H1 (cell line): ENCODE measurements at regions not wholly inside any gene's neighbourhood (a gene's known extent, or its start where the extent isn't known, plus 50 kb on each side); places are given as distances from the start of the nearest gene placed in this dataset.

ENCODE experiments used
- CTCF ChIA-PET: fragments of 300-600 bp; sonication (Branson Sonifier 250); formaldehyde crosslinking; loops from one replicate; lab custom pipeline; 2021; ENCODE audit not compliant: partially characterized antibody; lab: Charles Lee
- POLR2A ChIA-PET: fragments of 300-600 bp; sonication (Branson Sonifier 250); formaldehyde crosslinking; loops from one replicate; lab custom pipeline; 2021; ENCODE audit warnings: inconsistent platforms; ENCODE audit not compliant: partially characterized antibody; lab: Charles Lee
- DNase-seq, 2 experiments: peaks; one replicate each; pipeline versions ENCODE4 v3.0.0 to v3.0.0-alpha.2; 2010 to 2022; ENCODE audit warnings: low spot score in 2 of 2, low read depth in 1 of 2, mixed read lengths in 1 of 2
- FAIRE-seq: peaks from 2 replicates; lab custom pipeline; 2011; peaks lifted over from hg19 to GRCh38; lab: Jason Lieb, UNC
- H2AFZ ChIP-seq: 2 replicates; pipeline ENCODE4 v1.8.1; 2012; ENCODE audit warnings: low read length, inconsistent platforms
- H2AK5ac ChIP-seq: 2 replicates; pipeline ENCODE4 v1.6.1; 2013; ENCODE audit warnings: low read depth, low read length
- H2BK120ac ChIP-seq: replicated peaks from 2 replicates; pipeline ENCODE3; 2013; ENCODE audit warnings: low read depth, low read length, inconsistent platforms
- H2BK12ac ChIP-seq: 2 replicates; pipeline ENCODE4 v1.6.1; 2013; ENCODE audit warnings: low read depth, low read length
- H2BK15ac ChIP-seq: 2 replicates; pipeline ENCODE4 v1.6.1; 2013; ENCODE audit warnings: low read length
- H2BK20ac ChIP-seq: 2 replicates; pipeline ENCODE4 v1.6.1; 2013; ENCODE audit warnings: low read length
- H2BK5ac ChIP-seq: 2 replicates; pipeline ENCODE4 v1.6.1; 2013; ENCODE audit warnings: low read depth, low read length
- H3K14ac ChIP-seq: 2 replicates; pipeline ENCODE4 v1.6.1; 2013; ENCODE audit warnings: inconsistent platforms; ENCODE audit not compliant: insufficient read length
- H3K18ac ChIP-seq: 2 replicates; pipeline ENCODE4 v1.6.1; 2013; ENCODE audit warnings: low read length; ENCODE audit errors: extremely low read depth
- H3K23ac ChIP-seq: 2 replicates; pipeline ENCODE4 v1.6.1; 2013; ENCODE audit warnings: inconsistent platforms; ENCODE audit not compliant: insufficient read length
- H3K23me2 ChIP-seq: 2 replicates; pipeline ENCODE4 v1.6.1; 2013; ENCODE audit warnings: low read depth, low read length
- H3K27ac ChIP-seq: 2 replicates; pipeline ENCODE4 v1.6.1; 2011; ENCODE audit warnings: low read depth, low read length, inconsistent platforms
- H3K27me3 ChIP-seq, 4 experiments: replicated peaks in 1 of 4; 1 replicate in 1 of 4; 2 replicates in 3 of 4; pipeline versions ENCODE4 v1.6.1 to v1.8.1; 2011 to 2013; ENCODE audit warnings: low read length in 3 of 4, mild to moderate bottlenecking in 3 of 4, inconsistent platforms in 2 of 4, mixed read lengths in 2 of 4, moderate library complexity in 1 of 4; ENCODE audit not compliant: control insufficient read depth in 3 of 4, insufficient read depth in 3 of 4; ENCODE audit errors: extremely low read depth in 1 of 4
- H3K36me3 ChIP-seq, 4 experiments: 2 replicates each; pipeline versions ENCODE4 v1.6.1 to v1.8.1; 2011 to 2013; ENCODE audit warnings: mild to moderate bottlenecking in 4 of 4, low read length in 3 of 4, moderate library complexity in 2 of 4, control low read depth in 1 of 4, inconsistent platforms in 1 of 4; ENCODE audit not compliant: insufficient read depth in 4 of 4, control insufficient read depth in 2 of 4
- H3K4ac ChIP-seq: replicated peaks from 2 replicates; pipeline ENCODE3; 2013; ENCODE audit warnings: low read length, low read depth, mixed read lengths, inconsistent platforms; ENCODE audit not compliant: insufficient read length
- H3K4me1 ChIP-seq, 4 experiments: replicated peaks in 1 of 4; 1 replicate in 1 of 4; 2 replicates in 3 of 4; pipeline versions ENCODE4 v1.6.1 to v1.8.1; 2011 to 2013; ENCODE audit warnings: low read length in 3 of 4, inconsistent platforms in 2 of 4, mixed read lengths in 1 of 4; ENCODE audit not compliant: insufficient read depth in 4 of 4, control insufficient read depth in 3 of 4
- H3K4me2 ChIP-seq, 2 experiments: 2 replicates each; pipeline versions ENCODE4 v1.6.1 to v1.8.1; 2011 to 2013; ENCODE audit warnings: low read depth in 2 of 2, low read length in 2 of 2, control low read depth in 1 of 2, inconsistent platforms in 1 of 2, mild to moderate bottlenecking in 1 of 2; ENCODE audit not compliant: insufficient read depth in 1 of 2
- H3K4me3 ChIP-seq, 4 experiments: fragments of 200-600, 300-600 bp in 1 of 4; sonication (generic), shearing (Covaris generic), sonication (Bioruptor Twin) in 1 of 4; 2 replicates each; pipeline versions ENCODE4 v1.5.1 to v1.8.1; 2011 to 2016; ENCODE audit warnings: low read length in 4 of 4, low read depth in 3 of 4, control low read depth in 2 of 4, inconsistent platforms in 2 of 4, mild to moderate bottlenecking in 2 of 4, mixed read lengths in 1 of 4, moderate library complexity in 1 of 4; ENCODE audit not compliant: insufficient read depth in 2 of 4; ENCODE audit errors: extremely low read depth in 1 of 4
- H3K56ac ChIP-seq: replicated peaks from 2 replicates; pipeline ENCODE3; 2013; ENCODE audit warnings: low read depth, mild to moderate bottlenecking, mixed read lengths, low read length, inconsistent platforms; ENCODE audit not compliant: insufficient read length
- H3K79me1 ChIP-seq: 2 replicates; pipeline ENCODE4 v1.6.1; 2013; ENCODE audit warnings: low read depth, low read length, control low read depth
- H3K79me2 ChIP-seq, 2 experiments: 2 replicates each; pipeline versions ENCODE4 v1.6.1 to v1.8.1; 2012 to 2013; ENCODE audit warnings: low read length in 2 of 2, mild to moderate bottlenecking in 2 of 2, inconsistent platforms in 1 of 2; ENCODE audit not compliant: insufficient read depth in 2 of 2, control insufficient read depth in 1 of 2
- H3K9ac ChIP-seq, 4 experiments: replicated peaks in 1 of 4; 1 replicate in 1 of 4; 2 replicates in 3 of 4; pipeline versions ENCODE4 v1.6.1 to v1.8.1; 2011 to 2013; ENCODE audit warnings: low read depth in 3 of 4, low read length in 3 of 4, control low read depth in 2 of 4, mild to moderate bottlenecking in 2 of 4, moderate library complexity in 2 of 4, inconsistent platforms in 1 of 4; ENCODE audit errors: extremely low read depth in 1 of 4
- H3K9me3 ChIP-seq, 2 experiments: 2 replicates each; pipeline versions ENCODE4 v1.6.1 to v1.8.1; 2012 to 2013; ENCODE audit warnings: mild to moderate bottlenecking in 2 of 2, moderate library complexity in 2 of 2, control low read depth in 1 of 2, inconsistent platforms in 1 of 2, low read depth in 1 of 2, low read length in 1 of 2, mixed read lengths in 1 of 2; ENCODE audit not compliant: insufficient read depth in 2 of 2
- H4K20me1 ChIP-seq, 2 experiments: replicated peaks in 1 of 2; 2 replicates each; pipeline versions ENCODE3 to v1.8.1; 2011 to 2013; ENCODE audit warnings: inconsistent platforms in 2 of 2, low read length in 2 of 2, mild to moderate bottlenecking in 1 of 2; ENCODE audit not compliant: insufficient read depth in 2 of 2, control insufficient read depth in 1 of 2
- H4K5ac ChIP-seq: 2 replicates; pipeline ENCODE4 v1.6.1; 2013; ENCODE audit warnings: low read length, low read depth, mixed read lengths, inconsistent platforms; ENCODE audit not compliant: insufficient read length
- H4K8ac ChIP-seq: 2 replicates; pipeline ENCODE4 v1.8.0; 2013; ENCODE audit warnings: mild to moderate bottlenecking, moderate library complexity, low read length, inconsistent platforms; ENCODE audit not compliant: insufficient read depth; ENCODE audit errors: extremely low read depth
- H4K91ac ChIP-seq: replicated peaks from 2 replicates; pipeline ENCODE3; 2013; ENCODE audit warnings: low read length, mixed read lengths, inconsistent platforms; ENCODE audit not compliant: insufficient read length
- CTBP2 ChIP-seq: IDR thresholded peaks from 2 replicates; pipeline ENCODE4 v1.7.0; 2011; ENCODE audit warnings: borderline replicate concordance, mild to moderate bottlenecking, moderate library complexity, mixed read lengths, low read length; ENCODE audit not compliant: insufficient read depth, insufficient read length
- CTCF ChIP-seq, 3 experiments: IDR thresholded peaks; 1 replicate in 2 of 3; 2 replicates in 1 of 3; pipeline versions ENCODE4 v1.5.1 to v1.6.1; 2011; ENCODE audit warnings: low read length in 3 of 3, mild to moderate bottlenecking in 3 of 3, inconsistent platforms in 2 of 3, low read depth in 1 of 3, moderate library complexity in 1 of 3; ENCODE audit not compliant: insufficient read depth in 1 of 3; ENCODE audit errors: control extremely low read depth in 1 of 3
- EP300 ChIP-seq, 2 experiments: IDR thresholded peaks; 1 replicate in 1 of 2; 2 replicates in 1 of 2; pipeline ENCODE4 v1.6.1; 2011 to 2012; ENCODE audit warnings: low read depth in 2 of 2, low read length in 2 of 2, mild to moderate bottlenecking in 2 of 2, borderline replicate concordance in 1 of 2, inconsistent platforms in 1 of 2, moderate library complexity in 1 of 2
- MAFK ChIP-seq: IDR thresholded peaks from 2 replicates; pipeline ENCODE4 v1.6.1; 2012; ENCODE audit warnings: low read depth, mild to moderate bottlenecking, improper control_type of control experiment, low read length
- MAX ChIP-seq: IDR thresholded peaks from 2 replicates; pipeline ENCODE4 v1.6.1; 2012; ENCODE audit warnings: inconsistent platforms
- NANOG ChIP-seq: IDR thresholded peaks from 2 replicates; pipeline ENCODE4 v1.6.1; 2011; ENCODE audit warnings: low read length, low read depth, mild to moderate bottlenecking, inconsistent platforms; ENCODE audit not compliant: insufficient read depth, poor library complexity, severe bottlenecking
- POU5F1 ChIP-seq: IDR thresholded peaks from 2 replicates; pipeline ENCODE4 v1.6.1; 2011; ENCODE audit warnings: low read depth, mild to moderate bottlenecking, low read length, moderate library complexity
- RFX5 ChIP-seq: IDR thresholded peaks from 2 replicates; pipeline ENCODE4 v1.6.1; 2011; ENCODE audit warnings: low read depth, low read length, improper control_type of control experiment, borderline replicate concordance
- TAF7 ChIP-seq: optimal IDR thresholded peaks from 2 replicates; pipeline ENCODE3; 2011; ENCODE audit warnings: low read depth, mild to moderate bottlenecking, inconsistent platforms, low read length, moderate library complexity, borderline replicate concordance
- WGBS, 2 experiments: shearing (Covaris generic) in 1 of 2; methylation state at CpG; one replicate each; pipeline versions ENCODE4 v1.1.6 to v1.1.7; 2013 to 2015; ENCODE audit warnings: low lambda C conversion rate in 2 of 2, mixed read lengths in 2 of 2, inconsistent platforms in 1 of 2, low coverage in 1 of 2, missing lambda C conversion rate in 1 of 2; ENCODE audit not compliant: insufficient replicate concordance in 2 of 2, insufficient coverage in 1 of 2, insufficient read length in 1 of 2; ENCODE audit errors: extremely low coverage in 1 of 2, missing lambda C conversion rate in 1 of 2; 5-methylcytosine and 5-hydroxymethylcytosine counted together

DNA sequence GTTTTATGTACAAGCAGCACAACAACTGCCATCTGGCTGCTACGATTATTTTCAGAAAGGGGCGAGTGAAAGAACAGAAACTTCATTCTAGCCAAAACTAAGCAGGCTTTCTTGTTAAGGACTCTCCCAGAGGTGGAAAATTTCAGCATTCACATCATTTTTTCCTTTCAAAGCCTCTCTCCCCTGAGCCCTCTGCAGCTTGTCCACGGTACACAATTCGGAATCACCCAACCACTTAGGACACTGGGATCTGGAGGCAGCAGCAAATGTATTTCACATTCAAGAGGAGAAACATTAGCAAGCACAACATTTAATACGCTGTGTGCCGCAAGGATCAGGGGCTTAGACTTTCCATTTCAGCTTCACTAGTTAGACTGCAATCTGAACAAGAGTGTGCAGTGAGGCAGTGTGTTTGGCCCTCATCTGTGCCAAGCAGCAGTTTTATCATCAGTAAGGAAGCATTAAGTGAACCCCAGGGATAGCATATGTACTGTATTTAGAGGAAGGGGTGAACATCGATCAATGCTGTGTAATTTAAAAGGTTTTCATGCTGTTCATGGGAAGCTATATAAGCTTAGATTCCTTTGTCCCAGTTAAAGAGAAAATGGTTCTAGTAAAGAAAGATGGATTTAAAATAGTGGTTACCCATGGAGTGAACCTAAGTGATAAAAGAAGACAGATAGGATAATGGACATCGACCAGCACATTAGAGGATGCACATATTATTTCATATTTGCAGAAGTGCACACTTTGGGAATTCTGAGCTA, 504.9 kb downstream of the TBL1XR1 start:
- ChIA-PET POLR2A (no interaction called here), CTCF (interaction anchor here (0.6 kb wide), 1 partner anchor 99 kb away, joined by 3 read pairs; no protein-coding TSS in a partner anchor)
- no peaks in the 10 kb centered on the region for H3K9me3 ChIP-seq
- no peaks in the 10 kb centered on the region for H3K79me2 ChIP-seq
- no peak overlapping the region for H2BK5ac ChIP-seq
- no peak overlapping the region for H4K91ac ChIP-seq
- no peaks in the 10 kb centered on the region for H4K20me1 ChIP-seq
- H3K4me1 ChIP-seq, result peaks cover 0 to 3% (median 1%) of the 10 kb centered on the region in 4 experiments; a peak in 4 of 7 replicates
- H3K4me2 ChIP-seq, result no peak overlapping the region
- no peak overlapping the region for H2AK5ac ChIP-seq
- no peaks in the 10 kb centered on the region for H3K36me3 ChIP-seq
- no peak overlapping the region for H3K18ac ChIP-seq
- H3K4me3 ChIP-seq, result no peak overlapping the region
- no peak overlapping the region for H2AFZ ChIP-seq
- WGBS, 2 experiments, result 91% methylated on average over 8 of the region's 8 CpGs; no CpG with 5 or more reads in 1 of the 2 experiments
- no peak overlapping the region for H2BK15ac ChIP-seq
- H3K56ac ChIP-seq, result no peak overlapping the region
- no peak overlapping the region for H4K8ac ChIP-seq
- no peaks in the 10 kb centered on the region for H3K27me3 ChIP-seq
- H4K5ac ChIP-seq, result no peak overlapping the region
- H3K14ac ChIP-seq, result no peak overlapping the region
- no peak overlapping the region for H3K4ac ChIP-seq
- DNase-seq, result no peak
- H3K79me1 ChIP-seq, result no peaks in the 10 kb centered on the region
- no peak for FAIRE-seq
- H2BK20ac ChIP-seq, result no peak overlapping the region
- H3K27ac ChIP-seq, result no peak overlapping the region
- no peaks in the 10 kb centered on the region for H3K23me2 ChIP-seq
- H2BK12ac ChIP-seq, result no peak overlapping the region
- H2BK120ac ChIP-seq, result no peak overlapping the region
- no peak overlapping the region; a peak in 1 of 7 replicates for H3K9ac ChIP-seq
- no peak overlapping the region for H3K23ac ChIP-seq
- no peak for TF ChIP-seq CTBP2
- no peak for TF ChIP-seq EP300 (IDR thresholded peaks at IDR 0.05; ENCODE audit: borderline replicate concordance in 1 of 2, low read depth in 2 of 2, low read length in 2 of 2)
- TF ChIP-seq MAFK, result no peak
- TF ChIP-seq MAX, result no peak
- TF ChIP-seq POU5F1, result no peak
- no peak for TF ChIP-seq TAF7
- no peak for TF ChIP-seq NANOG
- TF ChIP-seq RFX5, result no peak
- no peak for TF ChIP-seq CTCF (IDR thresholded peaks at IDR 0.05; ENCODE audit: control extremely low read depth in 1 of 3, insufficient read depth in 1 of 3, low read depth in 1 of 3, low read length in 3 of 3)
